ENCODE measurements at regions not wholly inside any gene's neighbourhood (a gene's known extent, or its start where the extent isn't known, plus 50 kb on each side); places are given as distances from the start of the nearest gene placed in this dataset.
"Not testable (repeated sequence)": the region's sequence is repeated elsewhere in the genome, so short reads cannot be mapped to it uniquely, and the experiment has no call there.

DNA sequence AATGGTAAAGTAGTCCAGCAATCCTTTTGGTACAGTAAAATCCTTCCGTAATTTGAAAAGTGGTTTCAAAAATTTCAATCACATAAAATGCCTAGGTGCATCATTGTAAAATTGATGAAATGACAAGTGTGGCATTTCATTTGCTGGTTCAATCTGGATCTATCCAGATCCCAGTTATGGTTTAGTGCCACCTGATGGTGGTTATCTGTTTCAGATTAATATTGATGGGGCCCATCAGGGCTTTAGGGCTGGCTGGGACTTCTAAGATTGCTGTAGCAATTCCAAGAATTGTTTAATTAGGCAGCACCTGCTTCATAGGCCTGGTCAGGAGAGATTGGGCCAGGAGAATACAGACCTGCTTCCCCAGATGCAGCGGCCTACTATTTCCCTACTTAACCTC lies 55.5 kb upstream of the PIK3C3 start:
- no peak overlapping the region for H3K4me3 ChIP-seq (ENCODE audit: low read depth, low read length)
- DNase-seq (ENCODE audit: low read depth) = no peak

DNA sequence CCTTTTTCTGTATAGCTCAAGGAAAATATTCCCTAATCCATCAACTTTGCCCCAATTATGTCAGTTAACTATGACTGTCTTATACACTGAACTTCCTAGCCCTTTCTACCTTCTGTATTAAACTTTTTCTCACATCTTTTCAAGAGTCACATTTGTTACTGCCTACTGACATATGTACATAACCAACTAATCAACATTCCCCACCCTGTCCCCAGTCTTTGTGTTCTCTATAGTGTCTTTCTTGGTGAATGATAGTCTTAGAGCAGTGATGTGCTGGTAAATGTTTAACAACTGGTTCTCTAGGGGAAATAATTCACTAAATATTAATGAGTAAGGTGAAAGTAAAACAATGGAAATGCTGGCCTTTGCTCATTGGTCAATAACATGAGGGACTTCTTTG lies 61.6 kb upstream of the PIK3C3 start:
- no peak for DNase-seq (ENCODE audit: low read depth)
- H3K4me3 ChIP-seq (ENCODE audit: low read depth, low read length) = no peak overlapping the region

DNA sequence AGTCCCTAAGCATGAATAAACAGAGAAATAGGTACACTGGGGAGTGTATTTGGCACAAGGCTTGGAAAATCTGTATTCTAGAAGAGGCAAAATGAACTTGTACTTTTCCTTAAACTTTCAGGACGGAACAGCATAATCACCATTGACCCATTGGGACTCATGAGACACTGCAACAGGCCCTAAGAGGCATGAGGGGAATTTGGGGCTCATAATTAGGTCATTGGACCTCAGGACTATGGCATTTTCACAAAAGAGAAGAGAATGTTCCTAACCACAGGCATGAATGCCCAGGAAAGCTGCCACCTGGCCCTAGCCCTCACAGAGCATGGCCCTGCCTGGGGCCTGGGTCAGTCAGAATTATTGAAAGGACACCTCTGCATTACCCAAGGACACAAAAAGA lies 67.9 kb upstream of the PIK3C3 start:
- H3K4me3 ChIP-seq (ENCODE audit: low read depth, low read length) = no peak overlapping the region
- DNase-seq (ENCODE audit: low read depth) = peak; percentile 12

DNA sequence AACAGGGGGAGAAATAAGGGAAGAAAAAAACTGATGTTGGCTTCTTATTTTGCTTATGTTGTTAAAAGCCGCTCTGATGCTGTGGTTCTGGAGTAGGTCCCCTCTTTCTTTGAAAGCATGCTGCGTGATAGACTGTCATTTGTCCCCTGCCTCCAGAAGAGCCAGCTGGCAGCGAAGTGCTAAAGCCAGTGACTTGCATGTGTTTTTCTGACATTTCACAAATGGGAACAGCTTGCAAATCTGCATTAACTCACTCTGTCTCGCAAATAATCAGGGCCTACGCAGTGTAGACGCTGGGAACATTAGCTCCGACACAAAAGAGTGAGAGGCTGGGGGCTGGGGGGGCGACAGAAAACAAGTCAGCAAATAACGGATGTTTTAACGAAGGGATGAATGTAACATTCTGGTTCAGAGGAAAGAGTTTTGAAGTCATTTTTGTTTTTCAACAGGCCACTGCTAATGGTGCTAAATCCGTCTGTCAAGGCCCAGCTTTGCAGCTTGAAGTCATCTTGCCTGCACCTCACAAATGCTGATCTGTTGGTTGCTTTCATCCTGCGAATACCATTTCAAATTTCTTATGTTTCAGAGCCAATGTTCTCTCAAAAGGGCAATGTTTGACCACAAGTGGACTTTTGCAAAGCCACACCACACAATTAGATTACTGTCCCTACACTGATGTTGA lies 68.8 kb upstream of the PIK3C3 start:
- no peak for DNase-seq (ENCODE audit: low read depth)
- no peak overlapping the region for H3K4me3 ChIP-seq (ENCODE audit: low read depth, low read length)

DNA sequence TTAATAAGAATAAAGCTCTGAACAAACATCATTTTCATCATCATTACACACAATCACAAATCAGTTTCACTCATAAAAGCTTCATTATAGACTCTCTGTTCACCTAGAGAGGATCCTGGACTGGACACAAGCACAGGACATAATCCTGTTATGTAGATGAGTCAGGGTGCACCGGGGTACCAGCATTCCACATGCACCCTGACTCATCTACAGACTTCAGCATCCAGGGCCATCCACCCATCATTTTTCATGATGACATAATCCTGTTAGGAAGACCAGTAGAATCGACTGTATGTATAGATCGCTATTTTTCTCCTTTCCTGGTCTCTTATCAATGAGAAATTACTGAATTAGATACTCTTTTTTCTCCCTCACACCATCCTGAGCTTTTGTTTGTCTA lies 73.7 kb upstream of the PIK3C3 start:
- DNase-seq (ENCODE audit: low read depth) = peak; percentile 57
- no peak overlapping the region for H3K4me3 ChIP-seq (ENCODE audit: low read depth, low read length)

DNA sequence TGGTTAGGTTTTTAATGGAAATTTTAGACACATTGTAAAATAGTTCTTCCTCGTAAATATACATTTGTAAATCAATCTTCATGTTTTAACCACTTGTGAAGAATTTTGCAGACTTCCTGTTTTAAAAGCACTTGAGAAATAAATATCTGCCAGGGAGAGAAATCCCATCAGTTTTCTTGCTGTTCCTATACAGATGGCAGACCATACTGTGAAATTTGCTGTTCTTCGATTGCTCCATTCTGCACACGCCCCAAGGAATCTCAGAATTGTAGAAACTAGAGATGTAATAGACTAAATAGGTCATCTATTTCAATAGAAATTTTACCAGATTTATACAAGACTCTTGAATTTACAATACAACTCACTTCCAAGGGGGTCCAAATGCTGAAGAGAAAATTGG lies 75.8 kb upstream of the PIK3C3 start:
- no peak overlapping the region for H3K4me3 ChIP-seq (ENCODE audit: low read depth, low read length)
- no peak for DNase-seq (ENCODE audit: low read depth)

DNA sequence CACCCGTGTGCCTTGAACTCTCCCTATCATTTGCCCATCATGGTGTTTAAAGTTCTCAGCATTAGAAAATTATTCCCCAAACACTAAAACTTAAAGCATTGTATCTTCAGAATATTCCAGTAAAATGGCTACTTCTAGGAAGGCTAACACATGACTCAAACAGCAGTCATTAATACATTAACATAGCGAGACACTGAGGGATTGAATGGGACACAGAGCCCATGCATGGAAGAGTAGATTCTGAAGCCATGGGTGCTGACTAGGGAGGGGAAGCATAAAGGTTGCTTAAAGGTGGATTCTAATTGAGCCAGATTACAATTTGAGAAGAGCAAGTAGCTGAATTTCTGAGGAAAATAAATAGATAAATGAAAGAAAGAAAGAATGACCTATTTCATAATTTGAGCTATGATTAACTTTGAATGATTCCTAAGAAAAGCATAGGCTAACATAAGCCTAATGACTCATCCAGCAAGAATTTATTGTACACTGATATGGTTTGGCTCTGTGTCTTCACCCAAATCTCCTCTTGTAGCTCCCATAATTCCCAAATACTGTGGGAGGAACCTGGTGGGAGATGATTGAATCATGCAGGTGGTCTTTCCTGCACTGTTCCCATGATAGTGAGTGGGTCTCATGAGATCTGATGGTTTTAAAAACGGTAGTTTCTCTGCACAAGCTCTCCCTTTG lies 79.8 kb upstream of the PIK3C3 start:
- no peak overlapping the region for H3K4me3 ChIP-seq (ENCODE audit: low read depth, low read length)
- DNase-seq (ENCODE audit: low read depth) = peak; percentile 66

DNA sequence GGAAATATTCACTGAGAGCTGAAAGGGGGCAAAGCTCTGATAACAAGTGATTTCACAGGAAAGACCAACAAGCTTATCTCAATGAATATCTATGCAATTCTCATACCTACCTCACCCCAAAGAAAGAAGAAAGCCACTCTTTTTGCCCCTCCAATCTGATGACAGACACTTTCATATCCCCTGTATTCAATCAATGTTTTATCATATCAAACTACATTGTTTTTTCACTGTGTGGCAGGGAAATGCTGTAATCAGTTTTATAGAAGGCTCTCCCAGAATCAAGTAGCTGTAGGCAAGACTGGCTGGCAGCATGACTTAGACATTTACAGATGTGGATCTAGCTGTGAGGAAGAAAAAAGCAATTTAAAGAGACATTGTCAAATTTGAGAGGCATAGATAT lies 81.3 kb upstream of the PIK3C3 start:
- no peak for DNase-seq (ENCODE audit: low read depth)
- no peak overlapping the region for H3K4me3 ChIP-seq (ENCODE audit: low read depth, low read length)

DNA sequence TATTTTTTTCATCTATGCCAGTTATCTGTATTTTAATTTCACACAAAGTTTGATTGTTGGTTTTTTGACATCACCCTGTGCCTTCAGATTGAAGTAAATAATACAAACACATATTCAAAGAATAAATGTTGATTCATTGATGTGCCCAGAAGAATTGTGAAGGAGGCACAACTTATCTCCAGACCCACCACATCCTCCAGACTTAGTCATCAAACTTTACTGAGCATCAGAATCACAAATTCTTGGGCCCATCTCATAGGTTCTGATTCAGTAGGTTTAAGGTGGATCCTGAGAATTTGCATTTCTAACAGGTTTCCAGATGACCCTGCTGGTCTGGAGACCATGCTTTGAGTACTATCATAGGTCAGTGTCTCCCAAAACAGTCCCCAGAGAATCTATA lies 82.8 kb upstream of the PIK3C3 start:
- no peak for DNase-seq (ENCODE audit: low read depth)
- H3K4me3 ChIP-seq (ENCODE audit: low read depth, low read length) = no peak overlapping the region

DNA sequence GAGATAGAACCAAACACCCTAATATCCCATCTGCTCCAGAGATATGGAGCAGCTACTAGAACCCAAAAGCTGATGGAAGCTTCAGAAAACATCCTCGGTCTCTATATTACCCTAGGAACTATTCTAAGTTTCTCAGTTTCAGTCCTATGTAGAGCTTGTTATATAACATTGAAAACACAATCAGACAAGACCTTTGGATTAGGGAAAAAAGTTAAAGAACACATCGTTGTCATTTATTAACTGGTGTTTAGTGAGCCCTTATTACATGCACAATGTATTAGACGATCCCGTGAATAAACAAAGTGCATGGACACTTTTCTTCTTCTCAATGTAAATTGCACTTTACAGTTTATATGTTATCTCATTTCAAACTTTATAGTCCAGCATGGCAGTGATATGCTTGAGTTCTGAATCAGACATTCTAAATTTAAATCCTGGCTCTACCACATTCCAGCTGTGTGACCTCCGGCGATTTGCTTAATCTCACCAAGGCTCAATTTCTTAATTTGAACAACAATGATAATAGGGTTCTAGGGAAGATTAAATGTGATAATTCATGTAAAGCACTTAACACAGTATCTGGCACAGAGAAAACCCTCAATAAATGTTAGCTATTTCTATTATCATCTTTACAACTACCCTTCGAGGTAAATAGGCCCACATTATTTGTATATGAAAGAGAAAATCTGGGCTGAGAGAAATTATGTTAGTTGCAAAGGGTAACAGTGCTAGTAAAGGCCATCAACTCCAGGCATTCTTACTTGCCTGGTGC lies 83.6 kb upstream of the PIK3C3 start:
- H3K4me3 ChIP-seq (ENCODE audit: low read depth, low read length) = no peak overlapping the region
- DNase-seq (ENCODE audit: low read depth) = no peak

DNA sequence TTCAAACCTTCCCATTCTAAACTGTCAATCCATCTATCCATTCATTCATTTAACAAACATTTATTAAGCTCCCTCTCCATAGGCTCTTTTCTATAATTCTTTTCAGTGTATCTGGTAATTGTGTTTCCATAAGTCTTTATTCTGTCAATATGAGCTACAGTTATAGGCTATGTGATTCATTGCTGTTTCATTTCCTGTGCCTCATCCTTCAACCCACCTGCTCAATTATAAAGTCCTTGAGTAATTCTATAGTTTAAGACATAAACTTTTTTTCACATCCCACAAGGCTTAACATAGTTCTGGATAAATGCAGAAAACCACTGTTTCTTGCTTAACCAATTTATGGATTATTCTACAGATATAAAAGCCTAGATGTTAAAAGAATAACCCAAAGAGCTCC lies 84.2 kb upstream of the PIK3C3 start:
- peak; percentile 47 for DNase-seq (ENCODE audit: low read depth)
- H3K4me3 ChIP-seq (ENCODE audit: low read depth, low read length) = no peak overlapping the region

DNA sequence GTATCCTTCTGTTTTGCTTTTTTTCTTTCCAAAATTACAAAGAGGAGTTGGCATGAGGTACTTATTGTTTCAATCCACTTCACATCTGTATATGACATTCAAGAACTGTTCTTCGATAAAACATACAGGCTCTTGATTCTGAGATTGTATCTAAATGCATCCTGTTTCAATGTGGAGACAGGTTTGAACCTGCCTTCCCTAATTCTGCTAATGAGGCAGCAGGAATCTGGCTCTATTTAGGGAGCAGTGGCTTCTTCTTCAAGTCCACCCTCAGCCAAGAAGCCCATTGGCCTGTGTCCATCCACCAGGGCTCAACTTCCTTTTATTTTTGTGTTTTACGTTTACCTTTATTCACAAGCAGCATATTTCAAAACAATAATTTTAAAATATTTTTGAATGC lies 84.8 kb upstream of the PIK3C3 start:
- no peak overlapping the region for H3K4me3 ChIP-seq (ENCODE audit: low read depth, low read length)
- no peak for DNase-seq (ENCODE audit: low read depth)

DNA sequence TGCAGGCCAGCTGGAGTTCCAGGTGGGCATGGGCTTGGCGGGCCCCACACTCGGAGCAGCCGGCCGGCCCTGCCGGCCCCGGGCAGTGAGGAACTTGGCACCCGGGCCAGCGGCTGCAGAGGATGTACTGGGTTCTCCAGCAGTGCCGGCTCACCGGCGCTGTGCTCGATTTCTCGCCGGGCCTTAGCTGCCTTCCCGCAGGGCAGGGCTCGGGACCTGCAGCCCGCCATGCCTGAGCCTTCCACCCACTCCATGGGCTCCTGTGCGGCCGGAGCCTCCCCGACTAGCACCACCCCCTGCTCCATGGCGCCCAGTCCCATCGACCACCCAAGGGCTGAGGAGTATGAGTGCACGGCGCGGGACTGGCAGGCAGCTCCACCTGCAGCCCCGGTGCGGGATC lies 89.2 kb upstream of the PIK3C3 start:
- H3K4me3 ChIP-seq (ENCODE audit: low read depth, low read length); DNase-seq (ENCODE audit: low read depth): not testable (repeated sequence)

DNA sequence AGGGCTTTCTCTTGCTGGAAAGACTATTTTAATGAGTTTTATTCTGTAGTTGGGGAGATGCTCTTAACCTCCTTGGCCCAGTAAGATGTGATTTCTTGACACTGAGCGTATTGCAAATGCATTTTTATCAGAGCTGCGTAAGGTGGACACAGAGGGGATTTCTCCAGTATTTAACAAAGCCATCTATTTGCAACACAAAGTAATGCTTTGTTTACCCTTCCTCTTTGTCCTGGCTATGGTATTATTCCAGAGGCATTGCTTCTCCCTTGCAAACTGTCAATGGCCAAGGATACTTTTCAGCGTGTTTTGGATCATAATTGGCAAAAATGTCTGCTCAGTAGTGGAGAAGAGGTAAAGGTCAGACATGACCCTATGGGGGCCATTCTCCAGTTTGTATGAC lies 90.8 kb upstream of the PIK3C3 start:
- no peak for DNase-seq (ENCODE audit: low read depth)
- no peak overlapping the region for H3K4me3 ChIP-seq (ENCODE audit: low read depth, low read length)

DNA sequence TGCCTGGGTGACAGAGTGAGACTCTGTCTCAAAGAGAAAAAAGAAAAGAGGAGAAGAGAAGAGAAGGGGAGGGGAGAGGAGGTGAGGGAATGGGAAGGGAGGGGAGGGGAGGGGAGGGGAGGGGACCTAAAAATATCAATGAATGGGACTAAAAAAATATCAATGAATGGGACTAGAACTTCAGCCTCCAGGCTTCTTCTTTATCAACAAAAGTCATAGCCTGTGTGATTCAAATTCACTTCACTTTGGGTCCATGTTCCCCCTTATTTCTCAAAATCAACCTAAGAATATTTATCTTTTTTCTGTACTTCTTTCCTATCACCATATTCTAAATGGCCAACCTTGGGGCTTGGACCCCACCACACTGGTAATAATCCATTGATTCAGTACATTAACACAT lies 92.1 kb upstream of the PIK3C3 start:
- H3K4me3 ChIP-seq (ENCODE audit: low read depth, low read length) = no peak overlapping the region
- no peak for DNase-seq (ENCODE audit: low read depth)

DNA sequence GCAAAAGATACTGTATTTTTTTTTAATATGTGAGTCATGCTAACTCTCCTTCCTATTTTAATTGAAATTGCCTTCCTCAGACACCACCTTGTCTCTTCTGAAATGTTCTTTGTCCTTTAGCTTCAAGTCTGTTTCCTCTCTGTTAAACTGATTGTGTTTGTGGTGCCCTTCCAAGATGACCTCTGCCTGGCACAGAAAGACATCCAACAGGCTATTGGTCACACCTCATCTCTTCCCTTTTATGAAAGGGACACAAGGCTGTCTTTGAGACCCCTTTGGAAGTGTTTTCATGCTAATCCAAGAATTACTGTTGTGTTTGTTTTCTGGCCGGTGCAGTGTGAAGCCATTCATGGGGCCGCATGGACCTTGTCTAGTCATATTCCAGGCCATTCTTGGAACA lies 94.0 kb upstream of the PIK3C3 start:
- no peak for DNase-seq (ENCODE audit: low read depth)
- no peak overlapping the region for H3K4me3 ChIP-seq (ENCODE audit: low read depth, low read length)

DNA sequence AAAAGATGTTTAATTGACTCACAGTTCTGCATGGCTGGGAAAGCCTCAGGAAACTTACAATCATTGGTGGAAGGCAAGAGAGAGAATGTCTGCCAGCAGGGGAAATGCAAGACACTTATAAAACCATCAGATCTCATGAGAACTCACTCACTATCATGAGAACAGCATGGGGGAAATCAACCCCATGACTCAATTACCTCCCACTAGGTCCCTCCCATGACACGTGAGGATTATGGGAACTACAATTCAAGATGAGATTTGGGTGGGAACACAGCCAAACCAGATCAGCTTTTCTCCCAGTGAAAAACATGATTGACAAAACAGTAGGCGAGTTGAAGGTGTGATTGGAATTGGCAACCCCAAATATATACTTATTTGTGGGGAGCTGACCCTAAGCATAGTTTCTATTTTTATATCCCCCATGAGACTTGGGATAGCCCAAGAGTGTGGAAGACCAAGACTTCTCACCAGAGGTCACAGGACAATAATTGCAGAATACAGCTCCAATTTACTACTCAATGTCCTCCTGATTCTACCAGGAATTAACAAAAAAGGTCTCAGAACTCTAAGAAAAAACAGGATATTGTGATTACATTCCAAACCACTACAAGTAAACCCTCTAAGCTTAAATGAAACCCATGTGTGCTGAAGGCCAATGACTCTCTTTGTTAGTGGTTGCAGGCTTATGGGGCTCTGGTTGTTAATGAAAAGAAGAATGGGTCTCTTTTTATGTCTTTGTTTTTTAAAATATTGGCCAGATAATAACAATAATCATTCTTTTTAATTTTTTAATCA lies 96.1 kb upstream of the PIK3C3 start:
- no peak overlapping the region for H3K4me3 ChIP-seq (ENCODE audit: low read depth, low read length)
- no peak for DNase-seq (ENCODE audit: low read depth)

DNA sequence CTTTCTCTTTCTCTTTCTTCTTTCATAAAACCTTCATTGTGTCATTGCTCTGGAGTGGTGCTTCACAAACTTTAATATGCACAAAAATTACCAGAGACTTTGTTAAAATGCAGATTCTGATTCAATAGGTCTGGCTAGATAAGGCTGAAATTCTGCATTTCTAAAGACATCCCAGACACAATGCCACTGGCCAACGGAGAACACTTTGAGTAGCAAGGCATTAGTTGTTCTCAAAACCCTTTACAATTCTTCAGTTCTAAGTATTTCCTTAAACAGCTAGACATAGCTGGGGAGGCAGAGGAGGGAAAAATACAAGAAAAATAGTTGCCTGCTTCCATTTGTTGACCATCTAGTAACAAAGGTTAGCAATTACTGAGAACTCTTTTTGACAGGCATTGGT lies 101.8 kb upstream of the PIK3C3 start:
- DNase-seq (ENCODE audit: low read depth) = no peak
- no peak overlapping the region for H3K4me3 ChIP-seq (ENCODE audit: low read depth, low read length)

DNA sequence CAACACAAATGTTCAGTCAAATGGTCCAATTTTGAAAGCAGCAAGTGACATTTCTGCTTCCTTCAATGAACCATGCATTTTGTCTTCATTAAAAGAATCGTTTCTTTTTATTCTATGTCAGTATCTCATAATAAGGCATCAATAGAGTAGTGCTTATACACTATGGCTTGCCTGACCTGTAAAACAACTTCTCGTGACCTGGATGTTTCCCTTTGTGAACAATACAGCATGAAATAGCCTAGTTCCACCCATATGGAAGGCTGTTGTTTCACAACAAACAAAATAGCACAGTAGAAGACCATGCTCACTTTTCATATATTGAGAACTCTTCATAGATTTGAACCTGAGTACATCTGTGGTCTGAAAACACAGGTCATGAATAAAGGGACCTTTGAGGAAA lies 104.3 kb upstream of the PIK3C3 start:
- no peak overlapping the region for H3K4me3 ChIP-seq (ENCODE audit: low read depth, low read length)
- no peak for DNase-seq (ENCODE audit: low read depth)

DNA sequence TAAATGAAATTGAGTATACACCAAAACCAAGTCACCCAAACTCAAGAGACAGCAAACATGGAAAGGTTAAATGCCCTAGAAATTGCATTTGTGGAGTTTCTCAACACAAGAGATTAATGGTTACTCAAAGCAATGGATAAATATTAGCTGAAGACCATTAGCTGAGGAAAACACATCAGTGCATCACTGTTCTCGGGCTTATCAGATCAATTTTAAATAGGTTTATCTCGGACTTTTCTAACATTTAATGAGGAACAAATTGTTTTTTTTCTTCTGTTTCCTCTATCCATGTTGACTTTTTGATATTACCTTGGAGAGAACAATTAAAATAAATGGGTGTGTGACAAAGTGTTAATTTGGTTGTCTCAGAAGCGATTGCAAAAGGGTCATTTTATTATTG lies 105.4 kb upstream of the PIK3C3 start:
- no peak for DNase-seq (ENCODE audit: low read depth)
- H3K4me3 ChIP-seq (ENCODE audit: low read depth, low read length) = no peak overlapping the region

Data from skeletal muscle cell (primary cell).